ENCODE measurements at regions not wholly inside any gene's neighbourhood (a gene's known extent, or its start where the extent isn't known, plus 50 kb on each side); places are given as distances from the start of the nearest gene placed in this dataset.
"Not testable (repeated sequence)": the region's sequence is repeated elsewhere in the genome, so short reads cannot be mapped to it uniquely, and the experiment has no call there.

DNA sequence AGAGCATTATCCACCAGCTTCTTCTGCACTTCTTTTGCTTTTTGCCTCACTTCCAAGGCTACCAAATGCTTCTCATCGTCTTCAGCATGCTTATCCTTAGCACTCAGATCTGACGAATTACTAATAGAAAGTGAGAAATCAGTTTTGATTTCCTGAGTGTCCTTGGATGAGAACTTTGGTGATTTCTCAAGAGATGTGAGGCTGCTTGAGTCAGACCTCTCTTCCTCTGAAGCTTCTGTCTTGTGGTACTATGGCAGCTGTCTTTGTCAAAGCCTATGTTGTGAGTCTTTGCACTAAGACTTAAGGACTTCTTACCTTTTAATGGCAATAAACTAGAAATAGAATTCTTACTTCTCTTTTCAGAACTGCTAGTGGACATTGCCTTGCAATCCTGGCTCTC is 169.9 kb downstream of the CPE start:
- no peak for DNase-seq (ENCODE audit: low spot score)

DNA sequence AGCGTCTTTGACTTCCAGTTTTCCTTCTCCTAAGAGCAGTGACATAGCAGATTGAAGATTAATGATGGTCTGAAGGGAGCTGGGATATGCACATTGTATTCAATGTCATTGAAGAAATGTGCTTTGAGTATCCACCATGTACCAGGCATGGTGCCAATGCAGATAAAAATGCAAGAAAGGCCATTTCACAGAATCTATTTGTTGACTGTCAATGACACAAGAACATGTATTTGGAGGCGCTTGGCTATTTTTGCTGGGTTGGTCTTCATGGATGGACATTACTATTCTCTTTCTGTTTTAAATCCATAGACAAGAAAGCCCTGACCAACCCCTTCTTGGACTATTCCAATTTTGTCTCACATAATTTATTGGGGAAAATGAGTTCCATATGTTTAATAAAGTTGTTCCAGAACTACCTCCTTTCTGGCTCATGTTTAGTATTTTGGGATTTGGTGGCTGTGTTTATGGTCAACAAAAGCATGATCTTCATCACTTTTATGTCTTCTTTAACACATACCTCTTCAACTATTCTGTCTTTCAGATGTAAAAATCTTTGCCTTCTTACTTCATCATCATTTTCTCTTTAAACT is 174.5 kb downstream of the CPE start:
- DNase-seq (ENCODE audit: low spot score) = no peak

DNA sequence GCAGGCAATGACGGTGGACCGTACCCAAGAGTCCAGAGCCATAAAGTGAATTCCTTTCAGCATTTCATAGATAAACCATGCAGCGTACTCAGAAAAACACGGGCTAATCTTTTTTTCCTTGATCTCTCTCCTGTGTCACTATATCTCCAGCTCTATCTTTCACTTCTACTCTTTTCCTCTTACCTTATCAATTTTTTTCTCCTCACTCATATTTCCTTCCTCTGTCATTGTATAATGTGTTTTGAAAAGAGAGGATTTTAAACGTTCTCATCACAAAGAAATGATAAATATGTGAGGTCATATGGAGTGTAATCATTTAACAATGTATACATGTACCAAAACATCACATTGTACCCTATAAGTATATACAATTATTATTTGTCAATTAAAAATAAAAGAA is 176.5 kb downstream of the CPE start:
- no peak for DNase-seq (ENCODE audit: low spot score)

DNA sequence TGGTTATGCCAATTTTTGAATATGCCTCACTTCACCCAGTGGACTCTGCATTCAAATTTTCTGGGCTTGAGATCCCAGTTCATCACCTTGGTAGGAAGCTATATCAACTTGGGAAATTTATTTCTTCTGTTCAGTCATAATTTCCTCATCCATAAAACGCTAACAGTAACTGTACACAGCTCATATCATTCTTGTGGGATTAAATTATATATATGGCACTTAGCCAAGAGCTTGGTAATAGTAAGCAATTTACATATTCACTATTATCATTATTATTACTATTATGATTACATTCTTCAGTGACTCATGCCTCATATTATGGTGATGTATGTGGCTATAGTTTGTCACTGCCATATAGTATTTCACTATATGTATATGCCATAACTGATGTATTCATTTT is 177.6 kb downstream of the CPE start:
- no peak for DNase-seq (ENCODE audit: low spot score)

- DNase-seq (ENCODE audit: low spot score) = no peak
Measured at GRCh38 chr4:165560941-165561340, 182.1 kb downstream of the CPE start.

DNA sequence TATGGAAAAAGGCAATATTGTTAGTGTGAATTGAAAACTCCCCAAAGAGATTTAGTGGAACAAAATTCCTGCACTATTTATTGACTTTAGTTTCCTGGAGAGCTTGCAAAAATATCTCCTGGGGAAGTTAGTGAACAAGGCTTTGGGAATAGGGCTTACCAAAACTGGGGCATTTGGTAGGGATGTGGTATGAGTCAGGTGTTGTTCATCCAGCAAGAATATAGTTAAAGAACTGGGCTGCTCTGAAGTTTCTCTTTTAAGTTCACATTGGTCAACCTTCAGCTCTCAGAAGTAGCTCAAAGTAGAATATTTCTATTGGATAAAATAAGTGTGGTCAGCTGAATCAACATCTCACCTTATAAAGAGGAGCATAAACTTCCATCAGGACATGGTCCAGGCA is 185.0 kb downstream of the CPE start:
- no peak for DNase-seq (ENCODE audit: low spot score)

DNA sequence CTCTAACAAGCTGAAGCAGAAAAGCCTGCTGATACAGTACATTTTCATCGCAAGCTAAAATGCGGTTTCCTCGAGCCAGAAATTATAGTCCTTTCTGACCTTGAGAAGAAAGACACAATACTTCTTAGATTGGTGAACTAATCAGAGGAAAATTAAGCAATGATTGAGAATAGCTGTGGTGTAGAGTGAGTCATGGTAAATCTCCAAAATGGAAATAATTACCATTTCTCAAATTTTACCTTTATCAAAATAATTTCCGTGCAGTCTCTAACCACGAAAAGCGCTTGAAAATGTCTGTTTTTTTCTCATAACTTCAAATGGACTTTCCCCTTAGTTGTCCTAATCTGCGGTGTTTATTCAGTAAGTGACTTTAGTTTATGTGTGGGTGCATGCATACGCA is 190.2 kb downstream of the CPE start:
- no peak for DNase-seq (ENCODE audit: low spot score)

DNA sequence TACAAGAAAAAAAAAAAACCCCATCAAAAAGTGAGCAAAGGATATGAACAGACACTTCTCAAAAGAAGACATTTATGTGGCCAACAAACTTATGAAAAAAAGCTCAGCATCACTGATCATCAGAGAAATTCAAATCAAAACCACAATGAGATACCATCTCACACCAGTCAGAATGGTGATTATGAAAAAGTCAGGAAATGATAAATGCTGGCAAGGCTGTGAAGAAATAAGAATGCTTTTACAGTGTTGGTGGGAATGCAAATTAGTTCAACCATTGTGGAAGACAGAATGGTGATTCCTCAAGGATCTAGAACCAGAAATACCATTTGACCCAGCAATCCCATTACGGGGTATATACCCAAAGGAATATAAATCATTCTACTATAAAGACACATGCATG is 192.7 kb downstream of the CPE start:
- DNase-seq (ENCODE audit: low spot score) = not testable (repeated sequence)

DNA sequence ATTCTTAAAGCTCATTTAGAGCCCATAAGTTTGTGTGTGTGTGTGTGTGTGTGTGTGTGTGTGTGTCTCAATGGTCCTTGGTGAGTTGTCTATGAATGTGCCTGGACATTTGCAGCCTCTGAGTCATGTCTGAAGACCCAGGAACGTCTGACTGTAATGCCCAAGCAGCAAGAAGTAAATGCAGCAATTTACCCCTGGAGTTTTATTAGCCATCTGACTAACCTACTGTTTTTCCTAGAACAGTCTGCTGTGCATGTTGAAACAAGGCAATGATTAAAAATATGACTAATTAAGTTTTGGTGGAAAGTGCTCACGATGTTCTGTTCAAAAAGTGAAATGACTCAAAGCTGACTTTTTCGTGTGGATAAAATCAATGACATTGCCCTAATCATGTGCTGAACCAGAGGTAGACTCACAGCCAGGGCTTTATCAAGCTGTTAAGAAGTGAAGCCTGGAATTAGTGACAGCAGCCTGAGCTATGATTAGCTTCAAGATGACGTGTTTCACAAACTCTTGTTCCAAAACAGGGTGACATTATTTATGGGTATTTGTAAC is 201.6 kb downstream of the CPE start:
- DNase-seq (ENCODE audit: low spot score) = peak; percentile 62

- no peak for DNase-seq (ENCODE audit: low spot score)
Measured at GRCh38 chr4:165583341-165583740, 204.5 kb downstream of the CPE start.

DNA sequence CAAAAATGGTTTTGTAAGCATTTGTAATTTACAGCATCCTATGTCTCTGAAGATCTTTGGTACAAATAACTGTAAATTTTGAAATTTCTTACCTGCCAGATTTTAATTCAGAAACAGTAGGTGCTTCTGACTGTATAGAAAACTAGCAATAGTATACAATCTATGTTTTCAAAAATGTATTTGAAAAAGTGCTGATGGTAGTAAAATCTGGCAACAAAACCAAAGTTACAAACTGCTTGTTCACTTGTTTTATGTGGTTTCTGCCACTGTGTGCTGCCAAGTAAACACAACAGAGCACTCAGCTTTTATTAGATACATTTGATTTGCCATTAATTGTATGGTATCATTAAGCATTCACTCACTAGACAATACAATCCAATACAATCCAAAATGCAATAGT is 206.1 kb downstream of the CPE start:
- no peak for DNase-seq (ENCODE audit: low spot score)

- no peak for DNase-seq (ENCODE audit: low spot score)
Measured at GRCh38 chr4:165588534-165589315, 209.9 kb downstream of the CPE start.

GRCh38 chr4:165592386-165592785 is 213.6 kb downstream of the CPE start:
- no peak for DNase-seq (ENCODE audit: low spot score)

GRCh38 chr4:165597581-165598480 is 219.0 kb downstream of the CPE start:
- no peak for DNase-seq (ENCODE audit: low spot score)

GRCh38 chr4:165600959-165601683 is 222.3 kb downstream of the CPE start:
- DNase-seq (ENCODE audit: low spot score) = no peak

DNA sequence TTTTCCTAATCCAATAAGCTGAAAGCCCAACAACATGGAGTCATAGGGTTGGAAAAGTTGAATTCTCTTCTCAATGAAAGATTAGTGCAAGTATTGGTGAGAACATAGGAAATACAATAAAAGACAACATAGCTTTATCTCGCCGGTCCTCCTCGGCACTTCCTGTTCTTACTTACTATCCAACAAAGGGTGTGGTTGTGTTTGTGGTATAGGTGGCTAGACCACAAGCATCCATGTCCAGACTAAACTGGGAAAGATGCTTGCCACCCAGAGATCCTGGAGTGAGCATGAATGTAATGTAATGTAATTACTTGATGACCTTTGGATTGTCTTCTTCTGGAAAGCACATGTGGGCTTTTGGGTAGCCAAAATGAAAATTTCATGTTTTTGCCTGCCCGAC is 223.8 kb downstream of the CPE start:
- no peak for DNase-seq (ENCODE audit: low spot score)

DNA sequence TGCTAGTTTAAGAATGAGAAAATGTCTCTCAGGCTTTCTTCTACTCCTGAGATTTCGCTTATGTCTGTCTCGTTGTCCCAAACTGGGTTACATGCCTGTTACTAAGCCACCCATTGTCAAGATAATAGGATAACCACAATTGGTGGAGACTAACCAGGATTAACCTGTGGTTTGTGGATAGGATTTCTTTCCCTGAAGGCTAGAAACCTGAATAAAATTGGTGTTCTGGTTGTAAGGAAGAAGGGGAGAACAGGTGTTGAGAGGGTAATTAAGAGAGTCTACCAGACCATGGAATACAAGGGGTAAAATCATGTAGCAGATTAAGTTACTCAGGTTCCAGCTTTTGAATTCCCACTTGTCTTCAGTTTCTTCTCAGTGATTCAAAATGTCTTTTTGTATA is 225.4 kb downstream of the CPE start:
- no peak for DNase-seq (ENCODE audit: low spot score)

- no peak for DNase-seq (ENCODE audit: low spot score)
Measured at GRCh38 chr4:165605811-165606210, 227.0 kb downstream of the CPE start.

DNA sequence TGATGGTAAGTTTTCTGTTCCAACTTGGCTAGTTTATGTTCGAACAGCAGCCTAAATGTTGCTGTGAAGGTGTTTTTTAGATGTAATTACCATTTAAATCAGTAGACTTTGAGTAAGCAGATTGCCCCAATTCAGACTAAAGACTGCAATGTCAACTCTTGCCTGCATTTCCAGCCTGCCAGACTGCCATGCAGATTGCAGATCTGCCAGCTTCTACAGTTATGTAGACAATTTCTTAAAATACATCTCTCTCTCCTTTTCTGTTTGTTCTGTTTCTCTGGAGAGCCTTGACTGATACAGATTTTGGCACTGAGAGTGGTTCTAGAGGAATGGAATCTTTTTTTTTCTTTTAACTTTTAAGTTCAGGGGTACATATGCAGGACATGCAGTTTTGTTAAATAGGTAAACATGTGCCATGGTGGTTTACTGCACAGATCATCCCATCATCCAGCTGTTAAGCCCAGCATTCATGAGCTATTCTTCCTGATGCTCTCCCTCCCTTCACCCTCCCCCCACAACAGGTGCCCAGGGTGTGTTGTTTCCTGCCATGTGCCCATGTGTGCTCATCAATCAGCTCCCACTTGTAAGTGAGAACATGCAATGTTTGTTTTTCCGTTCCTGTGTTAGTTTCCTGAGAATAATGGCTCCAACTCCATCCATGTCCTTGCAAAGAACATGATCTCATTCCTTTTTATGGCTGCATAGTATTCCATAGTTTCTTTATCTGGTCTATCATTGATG is 227.8 kb downstream of the CPE start:
- DNase-seq (ENCODE audit: low spot score) = peak; percentile 12

GRCh38 chr4:165609653-165610052 is 230.8 kb downstream of the CPE start:
- DNase-seq (ENCODE audit: low spot score) = no peak
